Fibroblast of peridontal ligament (primary cell): ENCODE measurements at regions not wholly inside any gene's neighbourhood (a gene's known extent, or its start where the extent isn't known, plus 50 kb on each side); places are given as distances from the start of the nearest gene placed in this dataset.
A peak's percentile ranks its signal among the peaks of the same experiment; 100 is the strongest.
"Not testable (repeated sequence)": the region's sequence is repeated elsewhere in the genome, so short reads cannot be mapped to it uniquely, and the experiment has no call there.

Source experiments
- DNase-seq: peaks from one replicate; pipeline ENCODE4 v3.0.0-alpha.2; 2010; ENCODE audit errors: extremely low read depth

DNA sequence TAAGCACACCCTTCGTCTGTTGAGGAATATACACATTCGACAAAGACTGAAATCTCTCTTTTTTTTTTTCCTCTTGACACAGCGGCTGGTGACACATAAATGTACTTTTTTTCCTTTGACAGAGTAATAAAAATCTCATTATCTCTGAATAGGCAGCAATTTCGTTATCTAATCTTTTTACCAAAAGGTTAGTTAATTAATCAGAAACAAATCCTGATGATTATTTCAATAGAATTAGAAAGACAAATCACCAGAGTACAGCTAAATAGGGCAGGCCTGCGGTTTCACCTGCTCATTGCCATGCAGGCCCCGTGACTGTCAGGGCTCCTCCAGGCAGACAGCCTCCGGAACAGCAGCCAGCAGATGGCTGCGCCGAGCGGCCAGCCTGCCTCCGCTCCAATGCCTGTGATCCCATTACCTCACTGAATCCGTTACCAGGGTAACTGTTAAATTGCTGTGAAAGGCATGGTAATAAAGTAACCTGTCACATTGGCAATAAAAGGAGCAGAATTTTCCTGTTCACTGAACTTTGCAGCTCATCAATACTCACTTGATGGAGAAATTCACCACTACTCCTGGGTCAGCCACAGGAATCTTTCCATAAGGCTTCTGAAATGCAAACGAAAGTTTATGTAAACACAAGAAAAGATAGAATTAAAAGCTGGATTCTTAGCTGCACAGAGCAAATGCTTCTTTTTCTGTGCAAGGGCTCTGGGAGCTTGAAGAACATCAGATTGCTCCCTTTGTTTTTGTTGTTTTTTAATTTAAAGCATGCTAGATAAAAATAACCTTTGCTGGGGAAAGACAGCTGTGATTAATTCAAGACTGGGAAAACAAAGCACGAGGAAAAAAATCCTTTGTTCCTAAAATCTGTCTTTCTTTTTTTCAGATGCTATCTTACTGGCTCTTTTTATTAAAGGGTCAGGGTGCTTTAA is 666.4 kb upstream of the ZNF608 start:
- peak; percentile 86 for DNase-seq

DNA sequence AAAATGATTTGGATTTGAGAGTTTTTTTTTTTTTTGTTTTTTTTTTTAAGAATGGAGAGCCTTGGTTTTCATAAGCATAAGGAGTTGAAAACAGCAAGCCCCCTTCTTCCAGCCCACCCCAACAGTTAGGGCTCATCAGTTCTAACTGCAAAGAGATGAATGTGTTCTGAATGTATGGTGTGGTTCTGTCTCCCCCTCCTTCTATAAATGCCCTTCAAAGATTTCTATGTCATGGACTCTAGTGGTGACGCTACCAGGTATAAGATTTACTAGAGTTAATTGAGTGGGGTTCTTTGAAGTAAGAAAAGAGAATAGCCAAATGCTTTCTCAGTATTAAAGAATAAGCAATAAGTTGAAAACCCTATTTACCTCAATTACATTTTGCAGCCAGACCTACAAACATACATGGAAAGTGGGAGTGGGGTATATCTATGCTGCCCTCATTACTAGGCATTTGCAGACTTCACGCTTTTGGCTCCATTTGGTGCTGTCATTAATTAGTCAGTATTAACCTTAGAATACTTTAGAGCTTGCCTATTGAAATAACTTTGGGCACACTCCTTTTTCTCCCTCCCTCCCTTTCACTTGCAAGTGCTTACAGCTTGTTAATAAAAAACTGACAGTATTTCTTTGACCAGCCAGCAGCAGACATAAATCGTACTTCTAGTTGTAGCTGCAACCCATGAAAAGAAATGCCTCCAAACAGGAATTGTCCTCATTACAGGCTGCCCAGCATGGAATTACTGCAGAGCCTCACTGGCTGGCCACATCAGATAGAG is 667.2 kb upstream of the ZNF608 start:
- DNase-seq, result no peak

DNA sequence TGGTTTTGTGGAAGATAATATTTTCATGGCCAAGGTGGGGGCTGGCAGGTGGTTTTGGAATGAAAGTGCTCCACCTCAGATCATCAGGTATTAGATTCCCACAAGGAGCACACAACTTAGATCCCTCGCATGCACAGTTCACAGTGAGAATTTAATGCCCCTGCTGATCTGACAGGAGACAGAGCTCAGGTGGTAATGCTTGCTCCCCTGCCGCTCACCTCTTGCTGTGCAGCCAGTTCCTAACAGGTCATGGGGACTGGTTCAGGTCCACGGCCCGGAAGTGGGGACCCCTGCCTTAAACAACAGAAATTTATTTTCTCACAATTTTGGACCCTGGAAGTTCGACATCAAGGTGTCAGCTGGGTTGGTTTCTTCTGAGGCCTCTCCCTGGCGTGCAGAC is 668.7 kb upstream of the ZNF608 start:
- DNase-seq, result no peak

DNA sequence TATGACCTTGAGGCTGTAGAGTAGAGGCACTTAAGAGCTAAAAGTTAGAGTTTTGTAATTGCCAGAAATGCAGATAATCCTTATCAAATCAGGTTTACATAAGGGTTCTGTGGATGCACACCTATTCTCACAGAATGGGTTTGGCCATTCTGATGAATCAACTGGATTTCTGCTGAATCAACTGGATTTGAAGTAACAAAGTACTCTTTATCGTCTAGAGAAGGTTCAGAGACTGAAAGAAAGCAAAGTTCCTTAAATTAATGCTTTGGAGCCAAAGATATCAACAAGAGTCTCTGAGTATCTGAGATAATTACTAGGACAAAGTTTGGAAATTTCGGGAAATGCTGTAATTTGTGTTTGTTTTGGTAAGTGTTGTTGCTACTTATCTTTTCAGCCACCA is 669.6 kb upstream of the ZNF608 start:
- no peak for DNase-seq

DNA sequence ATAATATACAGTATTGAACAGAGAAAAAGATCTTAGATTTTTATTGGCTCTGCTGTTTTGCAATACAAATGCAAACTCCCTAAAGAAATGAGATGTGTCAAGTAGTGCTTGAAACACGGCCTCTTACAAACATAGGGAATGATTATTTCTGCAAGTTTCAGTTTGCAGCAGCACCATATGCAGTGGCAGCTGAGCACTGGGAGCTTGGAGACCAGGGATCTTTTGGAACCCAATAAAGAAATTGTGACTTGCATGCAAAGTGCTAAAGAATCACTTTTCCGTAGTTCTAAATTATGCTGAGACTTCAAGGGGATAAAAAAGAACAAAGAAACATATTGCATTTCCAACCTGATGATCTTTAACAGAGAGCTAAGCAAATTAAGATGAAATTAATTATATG is 674.6 kb upstream of the ZNF608 start:
- no peak for DNase-seq

DNA sequence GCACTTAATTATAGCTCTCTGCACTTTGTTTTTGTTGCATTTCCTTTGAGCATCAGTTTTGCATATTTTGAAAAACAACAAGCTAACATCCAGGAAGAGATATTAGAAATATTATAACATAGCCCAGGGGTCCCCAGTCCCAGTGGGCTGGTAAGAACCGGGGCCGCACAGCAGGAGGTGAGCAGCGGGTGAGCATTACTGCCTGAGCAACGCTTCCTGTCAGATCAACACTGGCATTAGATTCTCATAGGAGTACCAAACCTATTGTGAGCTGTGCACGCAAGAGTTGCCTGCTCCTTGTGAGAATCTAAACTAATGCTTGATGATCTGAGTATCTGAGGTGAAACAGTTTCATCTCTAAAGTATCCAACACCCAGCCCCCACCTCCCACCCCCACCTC is 675.9 kb upstream of the ZNF608 start:
- DNase-seq, result no peak

DNA sequence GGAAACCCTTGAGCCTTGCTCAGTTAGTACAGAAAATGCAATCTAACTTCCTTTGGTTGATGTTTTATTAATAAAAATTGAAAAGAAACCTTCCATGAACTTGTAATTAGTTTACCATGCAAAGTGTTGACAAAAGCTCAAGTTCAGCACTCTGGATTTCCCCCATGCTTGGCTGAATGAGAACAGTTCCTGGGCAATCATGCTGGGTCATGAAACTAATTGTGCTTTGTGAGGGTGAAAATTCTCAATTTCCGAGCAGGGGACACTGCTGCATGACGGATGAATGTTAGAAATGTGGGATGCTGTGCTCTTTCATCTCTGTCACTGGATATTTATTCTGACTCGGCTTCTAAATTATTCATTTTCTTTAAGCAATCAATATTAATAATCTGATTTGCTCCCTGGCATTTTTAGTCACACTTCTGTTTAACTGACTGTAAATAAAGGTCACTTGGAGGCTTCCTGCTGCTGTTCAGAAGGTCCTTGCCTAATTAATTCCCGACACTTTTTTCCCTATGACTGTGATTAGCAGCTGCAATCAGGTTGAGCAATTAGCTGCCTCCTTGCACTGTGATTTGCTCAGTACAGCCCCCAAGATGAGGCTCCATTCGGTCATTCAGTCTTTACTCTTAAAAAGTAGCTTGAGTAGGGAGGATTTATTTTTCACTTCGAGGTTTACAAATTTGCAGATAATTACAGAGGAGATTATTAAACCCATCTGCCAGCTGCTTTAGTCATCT is 678.1 kb upstream of the ZNF608 start:
- no peak for DNase-seq

DNA sequence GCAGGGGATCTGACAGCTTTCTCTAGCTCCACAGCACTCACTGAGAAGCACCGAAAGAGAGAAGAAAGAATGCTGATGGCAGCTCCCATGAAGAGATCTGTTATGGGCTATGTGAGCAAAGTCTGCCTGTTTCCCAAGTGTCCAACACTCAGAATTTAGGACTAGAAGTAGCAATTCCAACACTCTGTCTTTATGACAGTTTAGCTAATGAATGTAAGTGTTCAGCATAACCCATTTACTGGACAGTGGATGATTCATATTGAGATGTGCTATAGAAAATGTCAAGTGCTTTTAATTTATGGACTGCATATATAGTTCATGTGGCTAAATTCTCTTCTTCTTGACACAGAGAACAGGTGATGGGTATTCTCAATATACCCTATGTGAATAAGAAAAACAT is 683.1 kb upstream of the ZNF608 start:
- no peak for DNase-seq

DNA sequence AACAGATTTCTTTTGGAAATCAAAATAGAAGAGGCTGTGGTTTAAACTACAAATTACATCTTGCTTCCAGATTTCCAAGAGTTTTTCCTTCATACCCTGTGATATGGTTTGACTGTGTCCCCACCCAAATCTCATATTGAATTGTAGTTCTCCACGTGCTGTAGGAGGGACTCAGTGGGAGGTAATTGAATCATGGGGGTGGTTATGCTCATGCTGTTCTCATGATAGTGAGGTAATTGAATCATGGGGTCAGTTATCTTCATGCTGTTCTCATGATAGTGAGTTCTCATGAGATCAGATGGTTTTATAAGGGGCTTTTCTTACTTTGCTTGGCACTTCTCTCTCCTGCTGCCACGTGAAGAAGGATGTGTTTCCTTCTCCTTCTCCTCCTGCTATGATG is 687.0 kb upstream of the ZNF608 start:
- no peak for DNase-seq

DNA sequence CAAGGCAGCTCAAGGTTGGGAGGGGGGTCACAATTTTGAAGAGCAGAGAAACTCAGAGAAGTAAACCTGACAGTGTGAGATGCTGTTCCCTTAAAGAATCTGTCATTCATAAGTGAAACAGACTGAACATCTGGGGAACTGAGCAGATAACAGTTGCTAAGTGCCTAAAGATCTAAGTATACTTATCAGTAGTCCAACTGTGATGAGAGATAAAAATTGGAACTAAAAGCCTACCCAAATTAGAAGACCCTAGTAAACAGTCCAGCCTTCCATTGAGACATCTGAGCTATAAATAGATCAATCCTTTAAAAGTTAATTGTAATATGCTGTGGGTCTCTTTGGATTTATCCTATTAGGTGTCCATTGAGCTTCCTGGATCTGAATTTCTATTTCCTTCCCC is 692.8 kb upstream of the ZNF608 start:
- DNase-seq, result no peak

DNA sequence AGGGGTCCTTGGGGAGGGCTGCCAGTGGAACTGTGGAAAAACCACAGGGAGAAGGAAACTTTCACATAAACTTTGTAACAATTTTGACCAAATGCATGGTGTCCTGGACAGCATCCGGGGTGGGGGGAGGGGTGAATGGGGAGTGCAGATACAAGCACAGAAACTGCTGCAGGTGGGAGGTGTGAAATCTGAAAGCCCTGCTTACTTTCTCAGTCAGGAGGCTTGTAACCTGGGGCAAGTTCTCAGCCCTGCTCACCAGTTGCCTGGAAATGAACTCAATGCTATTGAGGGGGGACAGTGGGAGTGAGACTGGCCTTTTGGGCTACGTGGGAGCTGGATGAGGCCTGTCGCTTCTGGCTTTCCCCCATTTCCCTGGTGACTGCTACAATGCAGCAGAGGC is 694.5 kb upstream of the ZNF608 start:
- DNase-seq, result no peak

DNA sequence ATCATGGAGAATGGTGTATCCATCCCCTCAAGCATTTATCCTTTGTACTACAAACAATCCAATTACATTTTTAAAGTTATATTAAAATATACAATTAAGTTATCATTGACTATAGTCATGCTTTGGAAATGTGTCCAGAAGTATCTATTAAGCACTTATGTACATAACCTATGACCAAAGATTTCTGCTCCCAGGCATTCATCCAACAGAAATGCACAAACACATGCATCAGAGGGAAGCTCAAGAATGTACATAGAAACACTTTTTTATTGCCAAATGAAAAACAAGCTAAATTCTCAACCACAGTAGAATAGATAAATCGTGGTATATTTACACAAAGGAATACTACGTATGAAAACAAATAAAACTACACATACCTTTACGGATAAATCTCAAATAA is 700.5 kb upstream of the ZNF608 start:
- DNase-seq, result peak; percentile 82

DNA sequence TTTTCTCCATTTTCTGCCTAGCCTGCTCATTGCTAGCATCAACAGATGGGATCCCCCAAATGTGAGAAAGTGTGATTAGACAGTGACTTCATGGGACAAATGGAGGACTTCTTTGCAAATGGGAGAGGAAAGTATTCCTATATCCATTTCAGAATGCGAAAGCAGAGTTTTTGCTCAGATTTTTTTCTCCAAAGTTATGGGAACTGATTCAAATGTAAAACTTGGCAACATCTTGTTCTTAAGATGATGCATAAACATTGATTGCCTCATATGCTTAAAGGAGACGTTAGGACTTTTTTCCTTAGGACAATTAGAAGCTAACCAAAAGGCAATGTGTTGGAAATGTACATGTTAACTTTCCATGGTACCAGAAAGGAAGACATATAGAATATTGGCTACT is 704.3 kb upstream of the ZNF608 start:
- DNase-seq, result peak; percentile 91

DNA sequence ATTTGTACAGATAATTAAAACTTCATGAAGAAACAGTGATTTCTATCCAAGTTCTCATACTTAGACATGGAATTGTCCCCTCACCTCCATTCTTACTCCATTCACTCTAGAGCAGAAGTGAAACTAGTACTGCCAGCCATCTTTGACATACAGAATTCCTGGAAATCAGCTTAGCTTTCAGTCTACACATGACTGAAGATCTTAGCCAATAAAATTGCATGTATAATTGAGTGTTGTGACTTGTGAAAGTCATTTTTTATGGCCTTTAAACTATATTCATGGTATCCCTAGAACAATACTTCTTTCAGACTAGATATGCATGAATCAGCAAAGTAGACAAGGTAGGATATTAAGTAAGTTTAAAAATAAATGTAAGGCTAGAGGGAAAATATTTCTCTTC is 705.2 kb upstream of the ZNF608 start:
- no peak for DNase-seq

DNA sequence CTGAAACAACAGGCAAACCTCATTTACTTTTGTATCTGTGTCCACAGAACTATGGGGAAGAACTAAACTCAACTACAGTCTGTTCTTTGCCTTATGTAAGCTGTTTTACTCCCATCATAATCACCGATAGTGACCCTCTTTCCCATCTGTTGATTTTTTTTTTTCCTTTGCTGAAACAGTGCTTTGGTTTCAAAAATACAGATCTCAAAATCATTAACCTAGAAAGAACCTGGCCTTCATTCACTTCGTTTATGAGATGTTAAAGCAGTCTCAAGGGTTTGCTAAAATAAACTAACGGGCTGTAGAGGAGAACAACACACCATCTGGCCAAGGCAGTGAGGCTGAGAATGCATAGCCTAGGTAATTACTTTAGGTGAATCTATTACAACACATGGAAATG is 706.6 kb upstream of the ZNF608 start:
- no peak for DNase-seq

DNA sequence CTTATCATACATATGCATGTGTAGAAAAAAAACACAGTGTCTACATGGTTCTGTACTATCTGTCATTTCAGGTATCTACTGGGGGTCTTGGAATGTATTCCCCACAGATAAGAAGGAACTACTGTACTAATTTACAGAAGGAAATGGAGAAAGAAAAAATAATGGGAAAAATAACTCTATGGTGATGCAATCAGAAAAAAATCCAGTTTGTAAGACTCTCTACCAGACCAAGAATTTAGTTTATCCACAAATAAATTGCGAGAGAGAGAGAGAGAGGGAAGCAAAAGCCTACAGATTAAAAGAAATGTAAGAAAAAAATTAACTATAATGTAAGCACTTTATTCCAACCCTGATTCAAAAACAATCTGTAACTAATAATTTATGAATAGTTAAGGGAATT is 708.6 kb upstream of the ZNF608 start:
- peak; percentile 70 for DNase-seq

DNA sequence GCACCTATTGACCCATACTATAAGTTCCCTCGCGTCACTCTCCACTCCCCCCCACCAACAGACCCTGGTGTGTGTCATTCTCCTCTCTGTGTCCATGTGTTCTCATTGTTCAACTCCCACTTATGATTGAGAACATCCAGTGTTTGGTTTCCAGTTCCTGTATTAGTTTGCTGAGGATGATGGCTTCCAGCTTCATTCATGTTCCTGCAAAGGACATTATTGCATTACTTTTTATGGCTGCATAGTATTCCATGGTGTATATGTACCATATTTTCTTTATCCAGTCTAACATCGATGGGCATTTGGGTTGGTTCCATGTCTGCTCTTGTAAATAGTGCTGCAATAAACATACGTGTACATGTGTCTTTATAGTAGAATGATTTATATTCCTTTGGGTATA is 709.6 kb upstream of the ZNF608 start:
- DNase-seq, result not testable (repeated sequence)

DNA sequence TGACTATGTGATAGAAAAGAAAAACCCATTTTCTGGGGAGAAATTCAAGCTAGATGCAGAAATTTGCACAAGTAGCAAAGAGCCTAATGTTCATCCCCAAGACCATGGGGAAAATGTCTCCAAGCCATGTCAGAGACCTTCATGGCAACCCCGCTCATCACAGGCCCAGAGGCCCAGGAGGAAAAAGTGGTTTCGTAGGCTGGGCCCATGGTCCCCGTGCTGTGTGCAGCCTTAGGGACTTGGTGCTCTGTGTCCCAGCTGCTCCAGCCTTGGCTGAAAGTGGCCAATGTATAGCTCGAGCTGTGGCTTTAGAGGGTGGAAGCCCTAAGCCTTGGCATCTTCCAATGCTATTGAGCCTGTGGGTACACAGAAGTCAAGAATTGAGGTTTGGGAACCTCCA is 711.2 kb upstream of the ZNF608 start:
- no peak for DNase-seq

DNA sequence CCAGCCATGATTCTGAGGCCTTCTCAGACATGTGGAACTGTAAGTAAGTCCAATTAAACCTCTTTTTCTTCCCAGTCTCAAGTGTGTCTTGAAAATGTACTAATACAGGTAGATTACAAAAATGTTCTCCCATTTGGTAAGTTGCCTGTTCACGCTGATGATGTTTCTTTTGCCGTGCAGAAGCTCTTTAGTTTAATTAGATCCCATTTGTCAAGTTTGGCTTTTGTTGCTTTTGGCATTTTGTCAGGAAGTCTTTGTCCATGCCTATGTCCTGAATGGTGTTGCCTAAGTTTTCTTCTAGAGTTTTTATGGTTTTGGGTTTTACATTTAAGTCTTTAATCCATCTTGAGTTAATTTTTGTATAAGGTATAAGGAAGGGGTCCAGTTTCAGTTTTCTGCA is 712.5 kb upstream of the ZNF608 start:
- DNase-seq, result not testable (repeated sequence)

DNA sequence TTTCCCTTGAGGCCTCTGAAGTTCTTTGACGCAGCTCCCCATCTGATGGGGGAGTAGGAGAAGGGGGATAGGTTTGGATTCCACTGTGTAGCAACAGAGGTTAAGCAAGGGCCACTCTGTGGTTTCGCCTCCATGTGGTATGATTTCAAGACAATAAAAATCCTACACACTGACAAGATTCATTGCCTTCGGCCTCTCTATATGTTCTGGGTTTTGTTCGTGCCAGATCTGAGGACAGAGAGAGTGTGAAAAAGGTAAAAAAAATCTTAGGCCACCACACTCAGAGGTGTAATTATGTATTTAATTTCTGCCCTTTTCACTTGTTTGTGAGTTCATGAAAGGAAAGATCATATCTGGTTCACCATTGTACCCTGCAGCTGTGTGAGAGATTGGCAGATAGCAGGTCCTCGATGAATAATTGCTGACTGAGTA is 715.2 kb upstream of the ZNF608 start:
- no peak for DNase-seq

DNA sequence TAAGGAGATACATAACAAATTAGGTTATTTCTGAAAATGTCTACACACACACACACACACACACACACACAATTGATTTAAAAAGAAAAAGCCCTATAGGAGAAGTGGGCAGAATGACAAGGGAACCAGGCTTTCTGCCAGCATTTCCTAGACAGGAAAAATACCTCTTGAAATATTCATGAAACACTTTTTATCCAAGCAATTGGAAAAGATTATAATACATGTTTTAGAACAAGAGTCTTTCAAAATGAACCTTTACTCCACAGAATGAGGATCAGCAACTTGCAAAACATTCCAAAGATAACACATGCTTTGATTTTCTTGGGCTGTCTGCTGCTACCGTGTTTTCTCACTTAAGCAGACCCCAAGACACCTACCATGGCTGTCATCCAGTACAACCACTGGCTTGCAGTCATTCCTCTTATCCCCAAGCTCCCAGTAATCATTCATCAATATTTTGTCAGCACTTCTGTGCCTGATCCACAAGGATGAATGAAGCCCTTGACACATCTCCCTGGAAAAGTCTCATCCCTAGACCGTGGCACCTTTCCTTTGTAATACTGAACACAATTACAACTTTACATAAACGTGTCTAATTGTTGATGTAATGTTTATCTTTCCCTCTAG is 717.1 kb upstream of the ZNF608 start:
- peak; percentile 34 for DNase-seq
